Mesodermal cell (in vitro differentiated cells): ENCODE measurements at regions not wholly inside any gene's neighbourhood (a gene's known extent, or its start where the extent isn't known, plus 50 kb on each side); places are given as distances from the start of the nearest gene placed in this dataset.

Experiments used
- H3K27ac ChIP-seq: 2 replicates; pipeline ENCODE4 v1.7.0; 2013; ENCODE audit warnings: mild to moderate bottlenecking, low read depth, low read length, moderate library complexity; ENCODE audit not compliant: severe bottlenecking
- H3K36me3 ChIP-seq: 2 replicates; pipeline ENCODE4 v1.7.1; 2013; ENCODE audit warnings: mild to moderate bottlenecking, low read length, moderate library complexity; ENCODE audit not compliant: control insufficient read depth, insufficient read depth
- H3K4me1 ChIP-seq: one replicate; pipeline ENCODE4 v1.7.1; 2013; ENCODE audit warnings: mild to moderate bottlenecking, low read length; ENCODE audit not compliant: insufficient read depth, control insufficient read depth, poor library complexity, severe bottlenecking
- H3K4me3 ChIP-seq: 2 replicates; pipeline ENCODE4 v1.7.0; 2013; ENCODE audit warnings: low read length, control low read depth, mild to moderate bottlenecking; ENCODE audit not compliant: insufficient read depth, poor library complexity, severe bottlenecking; ENCODE audit errors: extremely low read depth
- H3K9me3 ChIP-seq: 2 replicates; pipeline ENCODE4 v1.7.1; 2013; ENCODE audit warnings: mild to moderate bottlenecking, low read length, moderate library complexity; ENCODE audit not compliant: control insufficient read depth
- WGBS, 2 experiments: methylation state at CpG; one replicate each; pipeline ENCODE4 v1.1.5; 2013; ENCODE audit warnings: missing lambda C conversion rate in 2 of 2; ENCODE audit not compliant: insufficient coverage in 2 of 2; 5-methylcytosine and 5-hydroxymethylcytosine counted together

DNA sequence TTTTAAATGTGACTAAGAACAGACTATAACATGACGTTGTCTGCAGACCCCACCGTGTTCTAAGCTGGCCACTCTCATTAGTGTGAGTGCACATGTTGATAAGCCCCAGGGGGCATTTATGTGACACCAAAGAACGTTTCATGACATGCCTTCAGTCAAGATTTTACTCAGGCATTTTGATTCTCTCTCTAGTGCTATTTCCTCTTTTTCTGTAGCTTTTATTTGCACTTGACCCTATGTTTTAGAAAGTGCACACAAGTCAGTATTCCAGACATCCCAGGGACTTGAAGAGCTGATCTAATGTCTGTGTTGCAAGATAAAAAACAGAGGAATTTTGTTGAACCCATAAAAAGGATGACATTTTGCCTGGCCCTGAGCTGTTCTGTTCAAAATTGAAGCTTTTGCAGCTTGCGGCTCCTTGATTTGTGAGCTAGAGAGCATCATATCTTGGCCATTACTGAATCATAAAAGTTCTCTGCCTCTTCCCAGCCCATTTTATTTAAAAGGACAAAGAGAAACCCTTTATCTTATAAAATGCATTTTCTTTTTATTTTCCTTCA lies 80.9 kb upstream of the TYRP1 start:
- no peaks in the 10 kb centered on the region for H3K4me1 ChIP-seq
- 78 to 93% methylated on average over 4 of the region's 4 CpGs for WGBS, 2 experiments
- no peak overlapping the region for H3K27ac ChIP-seq
- H3K9me3 ChIP-seq, result no peaks in the 10 kb centered on the region
- no peak overlapping the region for H3K4me3 ChIP-seq
- H3K36me3 ChIP-seq, result no peaks in the 10 kb centered on the region

DNA sequence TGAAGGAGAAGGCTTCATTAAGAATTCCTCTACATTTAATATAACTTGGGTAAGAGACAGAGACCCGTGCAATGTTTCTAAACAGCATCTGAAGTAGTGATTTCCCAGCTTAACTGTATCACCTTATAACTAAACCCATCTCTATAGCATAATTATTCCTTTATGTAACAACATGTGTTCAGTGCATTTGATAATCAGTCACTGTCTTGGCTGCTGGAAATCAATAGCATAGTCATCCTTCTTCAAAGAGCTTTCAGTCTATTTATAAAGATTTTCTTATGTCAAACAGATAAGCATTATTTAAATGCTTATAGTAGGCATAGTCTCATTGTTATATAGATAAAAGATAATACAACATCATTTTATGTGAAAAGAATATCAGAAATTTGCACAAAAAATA lies 80.1 kb upstream of the TYRP1 start:
- Histone ChIP-seq H3K36me3 (no peaks in the 10 kb centered on the region), H3K4me1 (no peaks in the 10 kb centered on the region), H3K9me3 (no peaks in the 10 kb centered on the region), H3K4me3 (no peak overlapping the region), H3K27ac (no peak overlapping the region)
- no CpG with 5 or more reads among the region's 1 CpG for WGBS, 2 experiments

DNA sequence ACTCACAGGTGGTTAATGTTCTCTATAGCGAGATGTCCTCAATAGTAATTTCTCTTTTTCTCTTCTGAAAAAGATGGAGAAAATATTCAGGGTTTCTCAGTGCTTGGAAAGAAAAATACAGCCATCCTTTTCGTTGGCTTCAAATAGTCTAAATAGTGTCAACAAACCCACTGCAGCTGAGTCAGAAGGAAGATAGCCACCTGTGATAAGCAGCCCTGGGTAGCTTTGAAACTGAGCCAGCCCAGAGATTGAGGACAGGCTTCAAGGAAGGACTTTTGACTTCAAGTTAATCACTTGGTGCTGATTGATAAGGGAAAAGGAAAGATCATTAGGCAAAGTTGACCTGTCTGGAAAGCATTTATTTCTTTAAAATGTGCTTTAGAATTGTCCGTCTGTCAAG lies 78.7 kb upstream of the TYRP1 start:
- whole genome bisulfite sequencing, 2 experiments, result 85 to 100% methylated on average over 2 to 3 of the region's 3 CpGs

DNA sequence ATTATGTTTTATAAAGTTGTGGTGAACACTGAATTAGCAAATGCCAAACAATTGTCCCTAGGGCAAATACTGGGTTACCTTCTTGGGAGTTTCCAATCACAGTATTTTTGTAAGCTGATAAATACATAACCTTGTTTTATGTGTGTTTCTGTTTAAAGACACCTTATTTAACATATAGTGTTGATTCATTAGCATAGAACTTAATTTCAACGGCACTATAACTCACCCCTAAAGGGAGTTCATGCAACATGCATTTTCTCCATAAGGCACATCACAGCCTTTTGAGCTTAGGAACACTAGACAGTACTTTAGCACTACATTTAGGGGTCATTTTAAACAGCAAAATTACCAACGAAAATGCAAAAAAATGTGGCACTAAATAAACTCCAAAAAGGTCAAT lies 74.2 kb upstream of the TYRP1 start:
- H3K4me1 ChIP-seq, result no peaks in the 10 kb centered on the region
- 60% methylated on average over 1 of the region's 2 CpGs; no CpG with 5 or more reads in 1 of the 2 experiments for WGBS, 2 experiments
- no peaks in the 10 kb centered on the region for H3K36me3 ChIP-seq
- no peaks in the 10 kb centered on the region for H3K9me3 ChIP-seq
- no peak overlapping the region for H3K4me3 ChIP-seq
- no peak overlapping the region for H3K27ac ChIP-seq

More for the DNA sequence above, 78.7 kb upstream of the TYRP1 start:
- no peaks in the 10 kb centered on the region for H3K9me3 ChIP-seq
- no peaks in the 10 kb centered on the region for H3K36me3 ChIP-seq
- no peaks in the 10 kb centered on the region for H3K4me1 ChIP-seq
- H3K27ac ChIP-seq, result no peak overlapping the region
- no peak overlapping the region for H3K4me3 ChIP-seq

DNA sequence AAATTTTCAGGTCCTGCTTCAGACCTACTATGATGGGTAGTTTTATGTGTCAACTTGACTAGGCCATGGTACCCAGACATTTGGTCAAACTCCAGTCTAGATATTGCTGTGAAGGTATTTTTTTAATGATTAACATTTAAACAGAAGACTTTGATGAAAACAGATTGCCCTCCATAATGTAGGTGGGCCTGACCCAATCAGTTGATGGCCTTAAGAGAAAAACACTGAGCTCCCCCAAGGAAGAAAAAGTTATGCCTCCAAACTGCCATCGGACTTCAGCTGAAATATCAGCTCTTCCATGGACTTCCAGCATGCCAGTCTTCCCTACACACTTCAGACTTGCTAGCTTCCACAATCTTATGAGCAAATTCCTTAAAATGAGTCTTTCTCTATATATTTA lies 67.3 kb upstream of the TYRP1 start:
- H3K4me1 ChIP-seq, result no peaks in the 10 kb centered on the region
- 71 to 80% methylated on average over 1 of the region's 1 CpG for WGBS, 2 experiments
- H3K9me3 ChIP-seq, result no peaks in the 10 kb centered on the region
- H3K27ac ChIP-seq, result no peak overlapping the region
- no peaks in the 10 kb centered on the region for H3K36me3 ChIP-seq
- H3K4me3 ChIP-seq, result no peak overlapping the region

DNA sequence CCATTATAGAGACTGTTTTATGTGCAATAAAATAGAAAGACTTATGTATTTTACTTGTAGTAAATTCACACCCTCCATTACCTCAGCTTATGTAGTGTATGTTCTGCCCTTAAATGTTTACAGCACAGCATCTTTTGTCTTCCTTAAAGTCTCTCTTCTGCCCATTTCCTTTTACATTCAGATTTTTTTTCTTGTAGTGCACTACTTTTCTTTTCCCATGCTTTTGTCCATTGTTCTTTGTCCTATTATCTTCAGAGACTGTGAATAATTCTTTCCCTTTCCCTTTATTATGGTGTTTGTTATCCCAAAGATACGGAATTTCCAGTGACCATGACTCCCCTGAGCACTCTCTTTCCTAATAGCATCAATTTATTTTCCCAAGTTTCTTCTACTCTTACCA lies 66.1 kb upstream of the TYRP1 start:
- WGBS, 2 experiments, result 100% methylated on average over 1 of the region's 1 CpG
- Histone ChIP-seq H3K4me1 (no peaks in the 10 kb centered on the region), H3K27ac (no peak overlapping the region), H3K9me3 (no peaks in the 10 kb centered on the region), H3K36me3 (no peaks in the 10 kb centered on the region), H3K4me3 (no peak overlapping the region)

DNA sequence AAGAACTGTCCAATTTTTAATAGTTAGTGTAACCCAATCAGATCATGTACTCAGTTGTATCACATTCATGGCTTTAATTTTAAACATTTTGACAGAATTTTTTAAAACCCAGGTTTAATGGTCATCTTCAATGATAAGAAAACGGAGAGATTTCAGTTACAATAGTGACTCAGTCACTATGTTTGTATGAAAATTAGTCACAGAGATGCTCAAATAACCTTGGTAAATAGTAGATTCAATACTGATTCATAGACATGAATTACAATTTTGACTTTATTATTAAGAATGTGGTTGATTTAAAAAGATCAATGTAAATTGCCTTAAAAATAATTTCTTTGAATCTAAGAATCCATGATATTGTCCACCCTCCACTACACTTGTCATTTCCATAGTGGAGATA lies 64.6 kb upstream of the TYRP1 start:
- Histone ChIP-seq H3K4me3 (no peak overlapping the region), H3K4me1 (no peaks in the 10 kb centered on the region), H3K27ac (no peak overlapping the region), H3K9me3 (no peaks in the 10 kb centered on the region), H3K36me3 (no peaks in the 10 kb centered on the region)
- WGBS, 2 experiments, result no CpG with 5 or more reads among the region's 1 CpG

DNA sequence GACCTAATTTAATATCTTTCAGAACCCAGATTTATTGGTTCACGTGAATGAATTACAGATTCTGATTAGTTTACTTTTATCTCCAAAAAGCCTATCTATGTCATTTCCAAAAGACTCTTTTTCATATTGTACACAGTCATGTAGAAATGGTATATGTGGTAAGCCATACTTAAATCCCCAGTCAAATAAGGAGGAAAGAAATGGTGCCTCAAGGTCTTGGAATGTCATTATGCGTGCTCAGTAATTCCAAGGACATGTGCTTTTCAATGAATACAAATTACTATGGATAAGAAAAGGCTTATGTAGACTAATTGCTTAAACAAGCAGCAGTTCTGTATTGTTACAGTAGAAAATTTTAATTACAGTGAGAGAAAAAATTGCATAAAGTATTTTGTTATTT lies 64.1 kb upstream of the TYRP1 start:
- Histone ChIP-seq H3K36me3 (no peaks in the 10 kb centered on the region), H3K4me3 (no peak overlapping the region), H3K4me1 (no peaks in the 10 kb centered on the region), H3K9me3 (no peaks in the 10 kb centered on the region), H3K27ac (no peak overlapping the region)
- WGBS, 2 experiments, result 100% methylated on average over 1 of the region's 2 CpGs; no CpG with 5 or more reads in 1 of the 2 experiments

DNA sequence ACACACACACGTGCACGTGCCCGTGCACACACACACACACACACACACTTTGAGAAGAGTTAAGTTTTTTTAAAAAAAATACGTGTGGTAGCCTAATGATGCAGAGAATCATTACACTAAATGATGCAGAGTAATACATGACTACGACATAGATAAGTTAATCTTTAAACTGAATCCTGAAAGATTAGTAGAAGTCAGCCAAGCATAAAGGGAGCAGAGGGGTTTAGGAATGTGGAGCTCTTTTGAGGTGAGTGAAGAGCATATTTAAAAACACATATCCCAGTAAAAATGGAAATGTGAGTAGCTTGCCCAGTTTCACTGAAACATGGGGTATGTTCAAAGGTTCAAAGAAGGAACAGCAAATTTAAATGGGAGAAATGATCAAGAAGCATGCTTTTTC lies 61.3 kb upstream of the TYRP1 start:
- H3K4me1 ChIP-seq, result no peaks in the 10 kb centered on the region
- no peaks in the 10 kb centered on the region for H3K9me3 ChIP-seq
- no peak overlapping the region for H3K27ac ChIP-seq
- H3K4me3 ChIP-seq, result no peak overlapping the region
- WGBS, 2 experiments, result no CpG with 5 or more reads among the region's 5 CpGs
- H3K36me3 ChIP-seq, result no peaks in the 10 kb centered on the region

DNA sequence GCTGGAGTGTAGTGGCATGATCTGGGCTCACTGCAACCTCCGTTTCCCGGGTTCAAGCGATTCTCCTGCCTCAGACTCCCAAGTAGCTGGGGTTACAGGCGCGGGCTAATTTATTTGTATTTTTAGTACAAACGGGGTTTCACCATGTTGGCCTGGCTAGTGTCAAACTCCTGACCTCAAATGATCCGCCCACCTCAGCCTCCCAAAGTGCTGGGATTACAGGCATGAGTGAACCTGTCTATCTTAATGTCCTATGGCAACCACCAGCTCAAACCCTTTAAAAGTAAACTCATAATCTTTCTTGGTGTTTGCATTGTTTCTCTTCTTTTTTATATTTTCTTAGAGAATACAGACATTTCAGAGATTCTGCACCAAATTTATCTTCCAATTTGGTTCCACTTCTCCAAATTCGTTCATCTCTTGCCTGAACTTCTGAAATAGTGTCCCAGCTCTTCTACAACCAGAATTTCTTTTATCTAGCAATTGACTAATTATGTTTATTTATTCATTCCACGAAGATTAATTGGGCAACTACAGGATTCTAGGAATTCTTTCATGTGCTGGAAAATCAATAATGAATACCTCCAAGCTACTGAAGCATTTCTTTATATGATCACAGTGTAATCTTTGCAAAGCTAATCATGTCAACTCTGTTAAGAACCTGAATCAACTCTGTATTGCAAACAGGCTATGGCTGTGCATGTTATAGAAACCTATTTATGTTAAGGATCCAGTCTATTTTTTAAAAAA lies 60.0 kb upstream of the TYRP1 start:
- H3K27ac ChIP-seq, result no peak overlapping the region
- H3K9me3 ChIP-seq, result no peaks in the 10 kb centered on the region
- H3K36me3 ChIP-seq, result no peaks in the 10 kb centered on the region
- no peak overlapping the region for H3K4me3 ChIP-seq
- 71 to 90% methylated on average over 3 to 5 of the region's 9 CpGs for WGBS, 2 experiments
- H3K4me1 ChIP-seq, result no peaks in the 10 kb centered on the region

DNA sequence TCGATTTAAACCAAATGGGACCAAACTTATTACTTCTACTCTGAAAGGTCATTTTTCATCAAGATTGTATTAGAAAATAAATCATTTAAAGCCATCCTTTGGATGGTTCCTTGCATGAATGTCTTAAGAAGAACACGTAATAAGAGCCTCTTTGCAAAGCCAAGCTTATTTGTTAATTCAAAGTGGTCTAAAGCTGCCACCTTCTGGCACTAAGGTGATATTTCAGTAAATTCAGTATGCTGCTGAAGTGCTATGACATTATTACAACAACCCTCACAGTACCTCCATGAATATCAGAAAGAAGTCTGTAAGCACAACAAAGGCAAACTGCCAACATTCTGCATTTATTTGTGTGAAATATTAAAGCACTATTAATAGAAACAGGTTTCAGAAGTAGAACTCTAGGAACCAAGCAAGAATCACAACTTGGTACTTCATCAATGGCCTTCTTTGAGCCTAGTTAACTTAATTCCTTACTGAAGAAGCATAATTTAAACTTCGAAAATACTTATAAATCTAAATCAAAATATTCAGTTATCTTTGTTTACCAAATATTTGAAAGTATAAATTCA lies 53.1 kb upstream of the TYRP1 start:
- Histone ChIP-seq H3K36me3 (no peaks in the 10 kb centered on the region), H3K4me3 (no peak overlapping the region), H3K27ac (no peak overlapping the region), H3K4me1 (no peaks in the 10 kb centered on the region), H3K9me3 (no peaks in the 10 kb centered on the region)
- 40% methylated on average over 1 of the region's 3 CpGs; no CpG with 5 or more reads in 1 of the 2 experiments for WGBS, 2 experiments
